GM18498 (cell line): ENCODE measurements at regions not wholly inside any gene's neighbourhood (a gene's known extent, or its start where the extent isn't known, plus 50 kb on each side); places are given as distances from the start of the nearest gene placed in this dataset.

ENCODE experiments used
- ATAC-seq: cut with Tn5 transposase; IDR thresholded peaks from one replicate; pipeline ENCODE4 v1.9.1; 2021; ENCODE audit warnings: mild to moderate bottlenecking, moderate library complexity; ENCODE audit not compliant: unreplicated experiment

DNA sequence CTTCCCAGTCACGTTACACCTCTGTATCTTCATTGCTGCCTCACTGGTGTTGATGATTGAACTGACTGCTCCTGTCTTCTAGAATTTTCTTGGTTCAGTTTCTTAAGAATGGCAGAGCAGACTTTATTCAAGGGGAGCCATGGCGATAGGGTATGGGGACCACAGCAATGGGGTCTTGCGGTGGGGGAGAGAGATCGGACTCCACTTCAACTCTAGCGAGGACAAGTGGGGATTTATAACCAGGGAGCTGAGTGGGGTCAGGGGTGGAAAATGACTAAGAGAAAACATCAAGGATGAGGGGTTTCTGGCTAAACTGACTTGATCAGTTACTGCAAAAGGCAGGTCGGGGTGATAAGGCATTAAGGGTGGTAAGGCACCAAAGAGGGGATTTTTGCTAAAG, 156.4 kb downstream of the CD83 start:
- no peak for ATAC-seq

DNA sequence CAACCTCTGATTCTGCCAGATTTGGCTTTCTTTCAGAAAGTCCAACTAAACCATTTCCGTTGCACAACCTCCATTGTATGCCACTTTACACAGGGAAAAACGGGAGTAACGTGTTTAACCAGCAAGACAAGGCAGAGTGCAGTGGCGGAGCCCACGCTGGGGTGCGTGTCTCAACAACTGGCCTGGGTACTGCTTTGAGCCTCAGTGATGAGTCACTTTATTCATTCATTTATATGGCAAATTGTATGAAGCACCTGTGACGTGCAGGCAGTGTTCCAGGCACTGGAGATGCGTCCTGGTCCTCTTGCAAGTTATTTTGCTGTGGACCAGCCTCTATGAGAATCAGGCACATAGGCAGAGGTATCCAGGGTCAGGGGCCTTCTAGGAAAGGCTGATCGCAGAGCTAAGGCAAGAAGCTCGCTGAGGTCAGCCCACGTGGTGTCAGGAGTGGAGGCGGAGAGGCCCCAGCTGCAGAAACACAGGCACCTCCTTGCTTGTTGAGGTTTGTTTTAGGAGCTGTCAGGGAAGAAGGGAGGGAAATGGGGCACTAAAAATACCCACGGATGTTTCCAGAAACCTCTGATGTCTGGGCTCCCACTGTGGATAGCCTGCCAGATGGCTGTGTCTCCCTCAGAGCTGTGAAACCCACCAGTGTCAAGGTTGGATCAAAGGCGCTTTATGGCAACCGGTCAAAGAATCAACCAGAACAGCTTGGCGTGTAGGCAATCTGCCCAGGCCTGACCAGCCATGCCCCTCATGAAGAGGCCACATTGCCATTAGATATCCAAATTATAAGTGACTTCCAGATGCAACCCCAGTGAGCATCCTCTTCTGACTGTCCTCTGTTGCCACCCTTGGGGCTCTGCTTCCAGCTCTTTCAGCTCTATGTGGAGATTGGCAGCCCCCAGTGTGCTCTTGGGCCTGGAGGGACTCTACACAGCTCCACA, 157.2 kb downstream of the CD83 start:
- ATAC-seq = no peak

DNA sequence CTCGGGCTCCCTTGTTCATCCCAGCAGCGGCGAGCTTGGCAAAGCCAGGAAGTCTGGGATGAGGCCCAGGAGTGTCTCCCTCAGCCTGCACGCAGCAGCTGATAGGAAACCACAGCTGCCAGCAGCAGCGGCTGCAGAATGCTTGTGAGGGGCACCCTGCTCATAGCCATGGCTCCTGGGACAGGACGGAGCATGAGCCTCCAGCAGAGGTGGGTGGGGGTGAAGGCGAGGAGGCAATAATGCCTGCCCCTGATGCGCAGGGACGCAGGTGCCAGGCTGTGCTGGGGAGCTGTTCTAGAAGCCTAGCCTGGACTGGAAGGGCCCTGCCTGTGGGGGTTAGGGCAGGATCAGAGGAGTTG, 157.9 kb downstream of the CD83 start:
- ATAC-seq = no peak

DNA sequence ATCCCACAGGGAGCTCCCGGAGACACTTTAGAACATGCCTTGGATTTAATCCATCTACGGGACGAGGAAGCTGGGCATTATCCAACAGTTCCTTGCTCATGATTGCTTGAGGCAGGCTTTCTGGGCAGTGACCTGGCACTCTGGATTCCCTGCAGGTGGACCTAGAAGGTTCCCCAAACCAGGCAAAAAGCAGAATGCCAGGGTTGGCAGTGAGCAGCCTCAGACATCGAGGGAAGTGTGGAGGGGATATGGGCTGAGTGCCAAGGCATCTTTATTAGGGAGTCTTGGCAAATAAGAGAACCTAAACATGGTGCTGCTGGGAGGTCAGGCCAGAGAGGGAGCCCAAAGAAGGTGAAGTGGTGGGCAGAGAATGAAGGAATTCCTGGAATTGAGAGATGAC, 158.5 kb downstream of the CD83 start:
- ATAC-seq = no peak

DNA sequence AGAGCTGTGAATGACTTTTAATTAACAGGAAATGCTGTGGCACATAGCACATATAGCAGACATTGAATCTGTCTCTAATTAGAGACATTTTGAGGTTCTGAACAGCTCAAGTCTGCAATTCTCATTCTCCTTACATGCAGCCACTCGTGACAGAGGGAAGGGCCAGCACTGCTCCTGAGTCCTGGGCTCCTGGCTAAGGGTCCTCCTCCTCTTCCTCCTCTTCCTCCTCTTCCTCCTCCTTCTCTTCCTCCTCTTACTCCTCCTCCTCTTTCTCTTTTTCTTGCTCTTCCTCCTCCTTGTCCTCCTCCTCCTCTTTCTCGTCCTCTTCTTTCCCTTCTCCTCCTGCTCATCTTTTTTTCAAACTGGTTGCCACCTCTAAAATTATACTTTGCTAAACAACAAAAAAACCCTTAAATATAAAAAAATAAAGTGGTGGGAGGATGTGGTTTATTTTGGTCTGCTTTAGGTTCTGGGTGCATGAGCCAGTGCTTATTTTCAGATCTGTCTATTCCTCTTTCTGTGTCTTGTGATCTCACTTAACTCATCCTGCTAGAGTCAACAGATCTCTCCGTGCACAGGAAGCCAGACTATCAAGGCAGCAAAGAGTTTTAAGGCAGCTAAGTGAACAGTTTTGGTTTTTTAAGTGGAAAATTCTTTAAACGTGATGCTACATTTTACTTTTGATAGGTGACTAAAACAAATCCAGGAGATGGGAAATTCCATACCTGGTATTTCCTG, 159.3 kb downstream of the CD83 start:
- ATAC-seq = peak; percentile 91

DNA sequence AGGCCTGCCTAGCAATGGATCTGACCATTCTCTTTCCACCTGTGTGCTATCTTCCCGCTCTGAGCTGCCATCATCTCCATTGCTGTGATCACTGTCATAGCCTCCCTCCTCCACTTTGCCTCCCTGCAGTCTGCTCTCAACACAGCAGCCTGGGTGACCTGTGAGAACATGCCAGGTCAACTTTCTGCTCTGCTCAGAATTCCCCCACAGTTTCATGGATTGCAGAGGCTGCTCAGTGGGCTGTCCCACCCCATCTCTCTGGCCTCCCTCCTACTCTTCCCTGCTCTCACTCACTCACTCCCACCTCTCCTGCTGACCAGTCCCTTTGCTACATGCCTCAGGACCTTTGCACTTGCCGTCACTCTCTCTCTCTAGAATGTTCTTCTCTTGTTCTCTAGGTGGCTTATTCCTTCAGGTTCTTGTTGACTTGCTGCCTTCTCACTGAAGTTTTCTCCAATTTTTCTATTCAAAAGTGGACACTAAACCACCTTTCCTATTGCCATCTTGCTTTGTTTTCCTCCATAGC, 159.9 kb downstream of the CD83 start:
- peak; percentile 36 for ATAC-seq

DNA sequence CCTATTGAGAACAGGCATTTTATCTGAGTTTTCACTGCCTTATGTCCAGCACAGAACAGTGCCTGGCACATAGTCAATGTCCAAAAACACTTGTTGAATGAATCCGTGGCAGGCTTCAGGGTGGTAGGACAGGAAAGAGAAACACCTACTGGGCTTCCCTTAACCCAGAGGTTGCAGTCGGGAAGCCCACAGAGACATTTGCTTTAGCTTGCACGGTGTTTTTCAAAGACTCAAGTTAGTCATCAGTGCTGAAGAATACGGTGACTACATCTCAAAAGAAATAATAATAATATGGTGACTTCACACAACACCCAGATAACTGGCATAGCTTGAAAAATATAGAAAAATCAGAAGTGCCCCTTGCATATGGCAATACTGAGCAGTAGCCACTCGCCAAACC, 160.4 kb downstream of the CD83 start:
- ATAC-seq = no peak

DNA sequence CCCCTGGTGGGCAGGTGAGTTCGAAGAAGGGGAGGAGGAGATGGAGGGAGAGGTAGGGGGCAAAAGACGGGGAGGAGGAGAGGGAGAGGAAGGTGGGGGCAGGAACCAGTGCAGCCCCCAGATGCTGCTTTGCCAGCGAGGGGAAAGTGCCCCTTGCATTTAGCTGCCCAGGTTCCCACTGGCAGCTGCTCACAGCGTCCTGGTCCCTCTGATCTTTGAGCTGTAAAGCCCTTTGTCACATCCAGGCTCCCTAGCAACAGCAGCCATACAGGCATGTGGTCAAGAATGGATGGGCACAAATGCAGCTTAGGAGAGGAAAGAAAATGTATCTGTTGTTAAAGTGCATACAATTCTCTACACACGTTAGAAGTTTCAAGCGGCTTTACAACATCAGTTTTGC, 160.9 kb downstream of the CD83 start:
- no peak for ATAC-seq

DNA sequence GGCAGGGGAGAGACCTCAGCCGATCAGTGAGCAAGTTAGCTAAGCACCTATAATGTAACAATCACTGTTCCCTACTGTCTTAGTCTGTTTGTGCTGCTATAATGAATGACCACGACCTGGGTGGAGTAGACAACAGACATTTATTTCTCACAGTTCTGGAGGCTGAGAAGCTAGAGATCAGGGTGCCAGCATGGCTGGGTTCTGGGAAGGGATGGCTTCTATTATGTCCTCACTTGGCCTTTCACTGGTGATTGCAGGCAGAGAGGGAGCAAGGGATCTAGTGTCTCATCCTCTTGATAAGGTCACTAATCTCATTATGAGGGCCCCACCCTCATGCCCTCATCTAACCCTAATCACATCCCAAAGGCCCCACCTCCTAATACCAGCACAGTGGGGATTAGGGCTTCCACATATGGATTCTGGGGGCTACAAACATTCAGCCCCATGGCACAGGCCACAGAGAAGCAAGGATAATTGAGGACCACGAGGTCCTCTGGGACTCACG, 162.5 kb downstream of the CD83 start:
- no peak for ATAC-seq

DNA sequence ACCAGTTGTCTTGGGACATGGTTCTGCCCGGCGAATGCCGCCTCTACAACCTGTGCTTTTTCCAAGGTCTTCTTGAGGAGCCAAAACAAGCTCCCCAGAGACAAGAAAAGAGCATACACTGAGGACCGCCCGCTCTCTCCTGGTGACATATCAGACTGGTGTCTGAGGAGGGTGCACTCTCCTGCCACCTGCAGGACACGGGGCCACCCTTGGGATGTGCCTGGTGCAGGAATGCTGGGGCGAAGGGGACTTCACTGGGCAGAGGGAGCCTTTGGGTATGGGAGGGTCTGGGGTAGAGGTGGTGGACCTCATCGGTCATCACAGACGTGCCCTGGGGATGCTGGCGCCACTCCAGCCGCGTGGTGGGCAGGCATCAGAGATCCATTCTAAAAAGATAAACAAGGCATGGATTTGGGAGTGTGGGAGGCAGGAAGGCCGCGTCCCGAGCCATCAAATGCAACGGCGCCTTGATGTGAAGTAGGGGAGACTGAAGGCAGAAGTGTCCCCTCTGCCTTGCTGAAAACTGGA, 163.3 kb downstream of the CD83 start:
- no peak for ATAC-seq

DNA sequence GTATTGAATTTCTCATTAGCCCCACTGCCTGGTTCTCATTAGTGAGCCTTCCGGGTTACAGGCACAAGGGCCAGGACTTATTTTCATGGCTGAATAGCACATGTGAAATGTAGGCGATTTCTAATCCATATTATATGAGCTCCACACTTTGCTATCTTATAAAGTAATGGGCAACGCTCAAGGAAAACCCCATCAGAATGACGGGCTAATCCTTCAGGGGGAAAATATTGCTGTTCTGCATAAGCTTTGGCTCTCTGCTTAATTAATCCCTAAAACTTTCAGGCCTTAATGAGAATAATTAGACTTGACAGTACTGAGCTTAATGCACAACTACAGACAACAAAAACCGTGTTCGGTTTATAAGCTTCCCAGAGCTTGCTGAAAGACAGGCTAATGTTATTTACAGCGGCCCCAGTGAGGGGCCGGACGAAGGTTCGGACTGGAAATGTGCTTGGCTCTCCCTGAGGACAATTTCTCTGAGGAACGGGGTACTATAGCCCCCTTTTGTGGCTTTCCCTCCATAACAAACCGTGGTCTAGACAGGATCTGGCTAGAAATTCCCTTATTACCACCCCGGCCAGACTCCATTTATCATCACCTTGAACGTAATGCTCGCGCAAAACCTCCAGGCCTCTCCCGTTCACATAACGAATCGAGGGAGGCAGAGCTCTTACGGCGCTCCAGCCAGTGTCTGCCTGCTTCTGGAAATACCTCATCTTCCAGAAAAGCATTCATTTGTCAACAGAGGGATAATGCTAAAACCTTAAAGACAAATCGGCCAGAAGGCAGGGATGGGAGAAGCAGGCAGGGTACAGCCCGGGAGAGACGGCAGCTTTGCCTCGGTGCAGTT, 164.5 kb downstream of the CD83 start:
- ATAC-seq = no peak

DNA sequence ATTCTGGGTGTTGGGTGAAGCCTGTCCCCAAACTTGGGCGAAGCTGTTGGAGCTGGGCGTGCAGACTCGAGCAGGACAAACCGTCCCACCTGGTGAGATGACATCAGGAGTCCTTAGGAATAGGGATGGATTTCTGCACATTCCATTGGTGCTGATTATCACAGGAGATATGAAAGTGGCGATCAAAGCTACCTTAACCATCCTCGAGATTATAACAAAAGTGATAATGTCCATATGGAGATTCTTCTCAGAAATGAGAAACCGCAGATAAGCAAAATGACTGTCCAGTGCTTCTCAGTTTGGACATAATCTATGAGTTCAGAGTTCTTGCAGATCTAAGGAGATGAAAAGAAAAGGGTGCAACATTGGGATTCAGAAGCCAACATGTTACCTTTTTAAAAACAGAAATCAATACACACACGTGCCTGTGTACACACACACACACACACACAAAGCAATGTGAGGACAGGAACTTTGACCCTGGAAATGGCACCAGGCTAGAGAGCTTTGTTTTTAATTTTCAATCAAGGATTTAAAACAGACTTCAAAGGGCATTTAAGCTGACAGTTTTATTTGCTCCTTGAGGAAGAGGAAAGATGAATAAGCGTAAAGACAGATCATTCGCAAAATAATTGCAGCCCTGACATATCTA, 165.4 kb downstream of the CD83 start:
- ATAC-seq = no peak

DNA sequence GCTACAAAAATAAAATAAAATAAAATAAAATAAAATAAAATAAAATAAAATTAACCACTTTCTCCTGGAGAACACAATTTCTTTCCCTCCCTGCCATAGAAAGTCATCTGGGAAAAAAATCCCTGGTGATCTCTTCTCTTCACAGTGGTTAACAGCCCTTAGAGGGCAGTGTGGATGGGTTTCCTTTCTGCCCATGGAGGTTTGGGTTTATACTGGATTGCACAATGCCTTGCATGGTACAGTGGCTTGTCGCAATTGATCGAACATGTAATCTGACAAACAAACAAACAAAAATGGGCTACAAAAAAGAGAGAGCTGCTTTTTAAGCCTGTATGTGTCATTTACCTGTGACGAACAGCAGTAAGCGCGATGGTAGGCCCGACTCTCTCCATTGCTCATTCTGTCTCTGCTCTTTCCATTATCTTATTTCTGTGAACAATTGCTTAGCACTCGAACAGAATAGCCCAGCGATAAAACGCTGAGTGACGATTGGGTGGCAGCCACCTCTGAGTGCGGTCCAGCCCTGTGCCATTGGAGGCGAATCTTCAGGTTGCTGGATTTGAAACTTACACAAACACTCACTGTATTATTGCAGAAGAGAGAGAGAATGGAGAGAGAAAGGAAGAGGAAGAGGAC, 166.1 kb downstream of the CD83 start:
- no peak for ATAC-seq

DNA sequence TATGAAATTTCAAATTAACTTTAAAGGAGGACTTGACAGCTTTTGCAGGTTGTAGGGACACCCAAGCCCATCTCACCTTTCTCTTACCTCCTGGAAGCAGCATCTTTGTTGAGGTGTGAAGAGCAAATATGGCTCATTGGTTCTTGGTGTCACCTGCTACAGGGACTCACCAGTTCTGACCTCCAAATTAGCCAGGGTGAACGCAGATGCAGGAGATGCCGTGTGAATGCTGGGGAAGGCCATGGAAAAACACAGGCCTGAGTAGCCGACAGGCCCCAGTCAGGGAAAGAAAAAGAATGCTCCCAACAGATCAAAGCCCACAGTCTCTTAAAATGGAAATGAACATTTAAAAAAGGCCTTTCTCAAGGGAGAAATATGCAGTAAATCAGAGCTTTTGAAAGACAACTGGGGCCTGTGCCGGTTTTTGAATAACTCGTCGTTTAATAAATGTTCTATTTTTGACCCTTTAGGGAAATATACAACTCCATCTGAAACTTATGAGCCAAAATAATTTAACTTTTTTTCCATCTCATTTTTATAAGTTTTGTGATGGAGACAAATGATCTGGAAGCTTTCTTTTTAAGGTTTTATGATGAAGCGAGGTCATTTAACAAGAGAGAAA, 167.5 kb downstream of the CD83 start:
- ATAC-seq = no peak

DNA sequence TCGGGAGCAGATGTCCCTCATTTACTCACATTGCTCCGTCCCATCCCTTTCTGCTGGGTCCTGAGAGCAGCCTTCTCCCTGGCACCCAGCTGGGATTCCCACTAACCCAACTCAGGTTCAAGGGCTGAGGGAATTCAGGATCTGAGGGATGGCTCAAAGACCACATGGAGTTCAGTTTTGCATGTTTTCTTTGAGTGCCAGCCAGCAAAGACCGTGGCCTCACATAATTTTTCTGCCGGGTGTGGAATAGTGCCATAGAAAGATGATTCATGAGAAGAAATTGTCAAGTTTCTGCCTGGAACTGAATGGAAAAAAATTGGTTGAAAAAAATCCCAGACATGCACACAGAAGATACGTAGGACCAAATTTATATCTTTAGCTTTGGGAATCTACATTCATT, 168.6 kb downstream of the CD83 start:
- no peak for ATAC-seq

DNA sequence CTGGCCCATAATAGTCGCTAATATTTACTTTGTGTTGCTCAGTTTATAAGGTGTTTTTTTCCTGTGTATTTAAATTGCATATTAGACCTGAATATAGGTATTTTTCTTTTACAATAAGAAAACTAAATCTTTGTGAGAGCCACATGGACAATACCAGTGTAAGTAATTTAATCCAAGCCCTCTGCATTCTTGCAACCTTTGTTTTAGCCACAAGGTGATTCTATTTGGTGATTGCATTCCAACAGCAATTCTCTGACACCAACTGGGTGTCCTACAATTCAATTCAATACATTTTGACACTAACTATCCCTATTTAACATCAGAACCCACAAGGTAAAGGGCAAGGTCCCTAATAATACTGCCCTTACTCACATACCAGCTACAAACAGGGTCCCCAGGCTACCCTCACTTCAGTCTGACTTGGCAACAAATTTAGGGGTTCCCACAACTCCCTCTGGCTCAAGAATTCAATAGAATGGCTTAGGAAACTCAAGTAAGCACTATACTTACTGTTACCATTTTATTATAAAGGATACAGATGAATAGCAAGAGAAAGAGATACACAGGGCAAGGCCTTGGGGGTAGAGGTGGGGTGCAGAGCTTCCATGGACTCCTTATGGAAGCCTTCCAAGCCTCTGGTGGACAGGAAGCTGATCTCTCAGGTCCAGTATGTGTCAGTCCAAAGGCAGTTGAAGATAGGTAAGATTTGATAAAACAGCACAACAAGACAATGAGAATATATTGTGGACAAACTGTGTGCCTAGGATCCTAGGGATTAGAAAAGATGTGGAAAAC, 169.3 kb downstream of the CD83 start:
- no peak for ATAC-seq

DNA sequence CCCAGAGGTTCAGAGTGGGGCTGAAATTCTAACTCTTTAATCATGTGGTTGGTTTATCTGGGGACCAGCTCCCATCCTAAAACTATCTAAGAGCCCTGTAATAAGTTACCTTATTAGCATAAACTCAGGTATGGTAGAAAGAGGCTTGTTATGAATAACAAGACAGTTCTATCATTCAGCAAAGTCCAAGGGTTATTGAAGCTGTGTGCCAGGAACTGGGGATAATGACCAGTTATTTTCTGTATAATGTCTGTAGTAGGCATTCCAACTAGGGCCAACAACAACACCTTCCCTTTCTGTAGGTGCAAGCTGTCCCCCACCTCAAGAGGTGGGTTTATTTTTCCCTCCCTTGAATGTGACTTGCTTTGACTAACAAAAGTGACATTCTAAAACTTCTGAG, 170.1 kb downstream of the CD83 start:
- no peak for ATAC-seq

DNA sequence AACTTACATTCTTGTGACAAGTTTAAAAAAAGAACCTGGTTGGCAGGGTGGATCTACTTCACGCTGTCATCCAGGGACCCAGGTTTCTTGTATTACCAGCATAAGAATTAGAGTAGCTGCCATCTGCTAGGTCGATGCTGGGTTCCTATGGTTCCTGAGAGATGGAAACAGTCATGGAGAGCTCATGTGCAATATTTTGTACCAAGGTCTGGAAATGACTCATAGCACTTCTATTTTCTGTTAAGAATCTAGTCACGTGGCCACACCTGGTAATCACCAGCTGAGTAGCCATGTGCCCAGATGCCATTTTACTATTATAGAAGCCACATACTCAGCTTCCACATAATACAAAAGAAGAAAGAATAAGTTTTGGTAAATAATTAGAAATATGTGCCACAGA, 171.3 kb downstream of the CD83 start:
- ATAC-seq = no peak
